ENCODE measurements at regions not wholly inside any gene's neighbourhood (a gene's known extent, or its start where the extent isn't known, plus 50 kb on each side); places are given as distances from the start of the nearest gene placed in this dataset.
"Not testable (repeated sequence)": the region's sequence is repeated elsewhere in the genome, so short reads cannot be mapped to it uniquely, and the experiment has no call there.

DNA sequence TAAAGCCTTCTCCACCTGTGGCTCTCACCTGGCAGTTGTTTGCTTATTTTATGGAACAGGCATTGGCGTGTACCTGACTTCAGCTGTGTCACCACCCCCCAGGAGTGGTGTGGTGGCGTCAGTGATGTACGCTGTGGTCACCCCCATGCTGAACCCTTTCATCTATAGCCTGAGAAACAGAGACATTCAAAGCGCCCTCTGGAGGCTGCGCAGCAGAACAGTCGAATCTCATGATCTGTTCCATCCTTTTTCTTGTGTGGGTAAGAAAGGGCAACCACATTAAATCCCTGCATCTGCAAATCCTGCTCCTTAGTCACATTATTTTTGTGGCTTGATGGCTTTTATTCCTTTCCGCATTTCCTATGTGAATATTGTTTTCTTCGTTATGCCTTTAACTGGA, 672.8 kb upstream of the PCDH9 start:
- DNase-seq = not testable (repeated sequence)

DNA sequence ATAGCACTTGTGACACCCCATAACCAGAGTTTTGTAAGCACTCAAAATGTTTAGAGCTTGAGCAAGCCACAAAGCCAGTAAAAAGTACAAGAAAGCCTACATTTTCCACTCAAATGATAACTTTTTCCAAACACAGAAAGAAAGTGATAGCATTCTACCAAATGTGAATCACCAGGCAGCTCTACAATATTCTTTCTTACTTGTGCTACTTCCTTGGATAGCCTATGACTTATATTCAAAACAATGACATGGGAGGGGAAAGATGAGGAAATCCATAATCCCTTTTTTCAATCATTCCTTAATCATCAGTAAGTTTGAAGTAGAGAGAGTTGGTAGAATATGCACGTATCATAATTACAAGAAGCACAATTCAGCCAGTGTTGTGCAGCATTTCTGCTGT, 650.8 kb upstream of the PCDH9 start:
- DNase-seq = no peak

DNA sequence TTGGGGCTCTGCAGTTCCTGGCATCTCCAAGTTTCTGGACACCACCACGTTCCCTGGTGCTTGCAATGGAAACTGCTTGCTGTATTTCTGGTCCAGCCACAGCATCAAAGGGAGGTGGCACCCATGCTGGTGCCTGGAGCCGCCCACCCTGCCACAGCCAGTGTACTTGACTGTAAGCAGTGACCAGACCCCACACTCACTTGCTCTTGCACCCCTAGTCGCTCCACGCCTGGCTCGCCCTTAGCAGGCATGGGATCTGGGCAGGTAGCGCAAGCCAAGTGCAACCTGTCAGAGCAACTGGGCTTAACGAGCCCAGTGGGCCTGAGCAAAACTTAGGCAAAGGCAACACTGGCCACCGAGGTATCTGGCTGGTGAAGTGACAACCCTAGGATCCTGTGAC, 648.2 kb upstream of the PCDH9 start:
- DNase-seq = no peak

DNA sequence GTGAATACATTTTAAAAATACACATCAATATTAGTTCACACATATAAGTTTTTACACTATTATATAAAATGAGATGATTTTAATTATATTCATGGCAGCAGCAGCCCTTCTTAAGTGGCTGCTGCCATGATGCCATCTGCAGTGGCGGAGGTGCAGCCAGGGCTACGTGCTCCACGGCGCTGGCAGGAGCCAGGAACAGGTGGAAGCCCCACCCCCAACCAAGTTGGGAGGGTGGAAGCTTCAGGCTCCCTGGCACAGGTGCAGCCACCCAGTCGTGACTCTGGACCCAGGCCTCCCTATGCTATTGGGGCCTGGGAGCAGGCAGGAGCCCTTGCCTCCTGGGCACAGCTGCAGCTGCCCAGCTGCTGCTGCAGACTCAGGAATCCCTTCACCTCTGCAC, 646.9 kb upstream of the PCDH9 start:
- DNase-seq = no peak

DNA sequence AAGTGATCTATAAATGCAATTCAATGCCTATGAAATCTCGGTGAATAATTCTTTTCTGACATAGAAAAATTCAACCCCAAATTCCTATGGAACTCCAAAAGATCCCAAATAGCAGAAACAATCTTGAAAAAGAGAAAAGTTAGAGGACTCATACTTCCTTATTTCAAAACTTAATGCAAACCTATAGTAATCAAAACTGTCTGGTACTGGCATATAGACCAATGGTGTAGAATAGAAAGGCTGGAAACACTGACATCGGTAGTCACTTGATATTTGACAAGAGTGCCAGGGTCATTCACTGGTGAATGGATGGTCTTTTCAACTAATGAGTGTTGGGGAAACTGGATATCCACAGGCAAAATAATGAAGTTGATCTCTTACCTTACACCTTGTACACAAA, 637.1 kb upstream of the PCDH9 start:
- DNase-seq = no peak

DNA sequence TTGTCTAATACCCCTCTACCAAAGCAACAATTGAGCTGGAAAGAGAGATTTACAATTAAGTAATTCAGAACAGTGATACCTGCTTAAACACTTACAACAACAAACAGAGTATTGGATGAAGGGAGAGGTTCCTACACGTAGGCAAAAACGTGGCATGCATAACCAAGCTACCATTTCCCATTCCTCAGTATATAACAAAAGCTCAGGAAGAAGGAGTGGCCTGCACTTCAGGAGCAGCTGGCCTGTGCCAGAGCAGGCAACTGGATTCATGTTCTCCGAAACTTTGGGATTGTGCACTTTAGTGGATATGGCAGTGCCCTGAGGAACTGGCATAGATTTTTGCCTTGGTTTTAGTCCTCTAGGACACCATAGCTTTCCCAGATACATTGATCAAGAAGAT, 630.2 kb upstream of the PCDH9 start:
- DNase-seq = no peak

DNA sequence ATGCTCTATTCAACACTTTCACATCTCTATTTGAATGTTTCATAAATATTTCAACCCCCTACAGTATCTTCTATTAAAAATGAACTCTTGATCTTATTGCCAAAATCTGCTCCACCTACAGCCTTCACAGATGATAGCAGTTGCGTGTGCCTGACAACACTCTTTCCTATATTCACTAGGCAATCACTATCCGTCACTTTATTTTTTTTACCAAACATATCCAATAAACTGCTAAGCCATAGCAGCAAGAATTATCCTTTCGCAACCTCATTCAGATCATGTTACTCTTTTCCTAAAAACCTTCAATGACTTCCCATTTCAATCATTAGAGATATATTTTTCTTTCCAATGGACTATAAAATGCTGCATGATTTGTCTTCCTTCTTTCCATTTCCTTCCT, 629.8 kb upstream of the PCDH9 start:
- no peak for DNase-seq

DNA sequence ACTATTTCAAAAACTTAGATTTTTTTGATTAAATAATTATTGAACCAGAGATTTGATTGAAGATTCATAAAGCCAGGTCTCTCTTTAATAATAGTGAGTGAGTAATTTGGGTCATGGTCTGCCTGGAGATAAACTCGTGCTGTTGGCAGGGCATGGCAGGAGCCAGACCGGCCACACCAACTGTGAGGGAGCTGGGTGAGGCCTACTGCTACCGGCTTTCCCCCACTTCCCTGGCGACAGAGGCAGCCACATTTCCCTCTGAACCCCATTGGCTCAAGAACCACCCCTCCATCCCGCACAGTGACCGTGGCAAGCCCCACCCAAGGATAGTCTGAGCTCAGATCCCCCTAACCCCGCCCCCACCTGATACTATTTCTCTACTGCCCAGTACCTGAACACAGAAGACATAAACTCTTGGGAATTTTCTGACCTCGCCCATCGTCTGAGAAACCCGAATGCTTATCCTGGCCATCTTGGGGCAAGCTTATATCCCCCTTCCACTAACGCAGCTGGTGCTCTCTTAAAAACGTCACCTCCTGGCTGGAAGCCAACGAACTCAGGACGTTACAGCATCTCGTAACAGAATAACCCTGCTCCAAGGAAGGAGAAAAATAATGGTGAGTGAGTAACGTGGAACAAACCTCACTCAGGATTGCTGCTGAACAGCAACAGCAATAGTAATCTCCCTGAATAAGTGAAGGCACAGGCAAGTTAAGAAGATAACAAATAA, 627.6 kb upstream of the PCDH9 start:
- no peak for DNase-seq

DNA sequence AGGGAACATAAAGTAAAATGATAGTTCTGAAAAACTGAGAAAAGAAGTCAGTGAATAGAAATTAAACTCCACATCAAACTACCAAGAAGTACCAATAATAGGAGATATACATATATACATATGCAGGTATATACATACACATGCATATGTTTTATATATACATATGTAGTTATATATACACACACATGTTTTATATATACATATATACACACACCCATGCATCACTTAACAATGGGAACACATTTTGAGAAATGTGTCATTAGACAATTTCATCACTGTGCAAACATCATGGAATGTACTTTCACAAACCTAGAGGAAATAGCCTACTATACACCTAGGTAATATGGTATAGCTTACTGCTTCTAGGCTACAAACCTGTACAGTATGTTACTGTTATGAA, 626.8 kb upstream of the PCDH9 start:
- DNase-seq = no peak

DNA sequence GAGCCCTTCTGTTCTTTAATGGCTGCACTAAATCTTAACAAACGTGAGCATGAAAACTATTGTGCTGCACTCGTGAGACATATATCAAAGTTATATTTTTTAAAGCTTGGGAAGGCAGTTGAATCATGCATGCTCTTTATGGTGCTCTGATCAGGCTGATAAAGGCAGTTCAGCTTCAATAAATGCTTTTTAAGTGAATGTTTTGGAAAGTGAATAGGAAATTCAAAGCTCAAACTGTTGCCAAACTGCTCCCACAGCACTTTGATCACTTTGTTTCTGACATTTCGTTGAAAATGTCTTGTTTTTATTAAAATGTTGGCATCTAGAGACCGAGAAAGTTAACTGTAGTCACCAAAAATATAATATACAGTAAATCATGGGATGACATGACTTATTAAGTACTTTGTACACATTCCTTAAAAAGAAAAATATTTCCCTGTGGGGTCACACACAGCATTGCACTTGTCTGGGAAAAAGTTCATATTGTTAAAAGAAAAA, 625.7 kb upstream of the PCDH9 start:
- no peak for DNase-seq

DNA sequence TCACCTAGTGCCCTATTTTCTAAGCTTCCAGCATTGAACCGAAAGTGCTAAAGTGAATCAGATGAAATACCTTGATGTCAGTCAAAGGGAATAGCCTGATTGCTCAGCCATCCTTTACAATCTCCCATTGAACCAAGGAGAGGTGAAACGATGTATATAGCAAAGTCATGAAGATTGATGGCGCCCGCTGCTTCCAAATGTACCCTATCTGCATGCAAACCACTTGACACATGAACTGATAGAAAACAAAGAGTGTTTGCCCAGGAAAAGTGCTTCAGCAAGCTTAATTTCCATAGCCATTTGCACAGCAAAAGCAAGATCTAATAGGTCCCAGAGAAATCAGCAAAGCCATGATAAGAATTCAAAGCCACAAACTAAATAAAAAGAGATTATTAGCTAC, 624.9 kb upstream of the PCDH9 start:
- no peak for DNase-seq

DNA sequence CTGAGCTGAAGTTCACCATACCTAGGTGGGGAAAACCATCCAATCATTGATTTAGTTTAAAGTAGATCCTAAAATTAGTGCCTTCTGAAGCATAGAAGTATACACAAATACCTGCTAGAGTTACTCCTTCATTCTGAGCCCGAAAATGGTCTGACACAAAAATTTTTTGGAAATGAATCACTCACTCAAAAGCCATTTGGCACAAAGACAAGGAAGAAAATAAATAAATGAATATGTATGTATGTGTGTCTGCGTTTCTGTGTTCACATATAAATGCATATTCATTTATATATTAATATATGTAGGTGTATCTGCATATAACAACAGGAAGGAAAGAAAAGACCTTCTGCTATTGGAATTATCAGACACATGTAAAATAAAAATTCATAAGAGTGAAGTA, 614.4 kb upstream of the PCDH9 start:
- DNase-seq = no peak

DNA sequence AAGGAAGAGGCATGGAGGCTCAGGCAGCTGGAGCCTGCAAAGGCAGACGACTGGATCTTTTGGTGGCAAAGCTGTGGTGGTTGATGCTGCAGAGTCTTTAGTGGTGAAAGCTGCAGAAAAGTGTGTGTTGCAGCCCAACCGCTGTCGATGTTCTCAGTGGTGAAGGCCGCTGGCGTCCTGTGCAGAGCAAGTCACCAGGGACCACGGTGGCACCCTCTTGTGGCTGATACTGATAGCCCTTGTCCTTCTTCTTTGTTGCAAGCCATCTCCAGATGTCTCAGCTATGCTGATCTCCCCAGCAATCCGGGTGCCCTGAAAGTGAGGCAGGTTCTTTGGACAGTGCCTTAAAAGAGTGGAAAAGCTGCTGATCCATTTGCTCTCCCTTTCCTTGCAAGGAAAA, 610.9 kb upstream of the PCDH9 start:
- no peak for DNase-seq

DNA sequence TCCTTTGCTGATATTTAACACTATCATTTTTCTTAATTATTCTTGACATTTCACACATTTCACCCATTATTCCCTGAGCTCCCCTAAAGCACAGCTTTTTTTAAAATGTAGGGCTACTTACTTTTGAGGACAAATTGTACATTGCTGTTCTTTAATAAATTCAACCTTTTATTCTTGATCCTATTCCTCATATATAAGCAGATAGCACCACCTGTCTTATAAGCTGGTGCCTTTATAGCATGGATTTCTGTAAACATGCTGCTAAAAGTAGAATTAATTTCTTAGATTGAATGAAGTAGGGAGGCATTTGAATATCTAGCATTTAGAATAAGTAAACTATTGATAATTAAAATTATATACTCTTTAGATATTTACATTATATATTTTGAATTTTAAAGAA, 603.4 kb upstream of the PCDH9 start:
- no peak for DNase-seq

DNA sequence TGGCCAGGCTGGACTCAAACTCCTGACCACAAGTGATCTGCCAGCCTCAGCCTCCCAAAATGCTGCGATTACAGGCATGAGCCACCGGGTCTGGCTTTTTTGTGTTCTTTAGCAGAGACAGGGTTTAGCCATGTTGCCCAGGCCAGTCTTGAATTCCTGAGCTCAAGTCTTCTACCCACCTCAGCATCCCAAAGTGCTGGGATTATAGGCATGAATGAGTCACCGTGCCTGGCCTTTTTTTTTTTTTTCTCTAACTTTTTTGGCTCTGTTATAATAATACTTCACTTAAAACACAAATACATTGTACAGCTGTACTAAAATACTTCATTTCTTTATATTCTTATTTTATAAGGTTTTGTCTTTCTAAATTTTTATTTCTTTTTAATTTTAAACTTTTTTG, 599.5 kb upstream of the PCDH9 start:
- DNase-seq = no peak

DNA sequence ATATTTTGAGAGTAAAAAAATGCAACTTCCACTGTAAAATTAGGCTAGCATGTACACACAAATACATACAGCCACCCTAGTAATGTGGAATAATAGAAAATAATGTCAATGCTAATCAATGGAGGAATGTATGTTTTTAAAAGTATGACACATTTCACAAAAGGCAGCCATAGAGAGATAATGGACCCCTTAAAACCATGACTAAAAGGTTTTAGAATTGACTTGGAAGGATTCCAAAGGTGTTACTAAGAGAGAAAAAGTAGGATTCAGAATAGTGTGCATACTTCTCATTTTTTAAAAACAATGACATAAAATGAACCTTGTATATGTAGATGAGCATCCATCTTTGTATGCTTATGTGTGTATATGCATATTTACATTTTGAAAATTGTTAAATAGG, 597.9 kb upstream of the PCDH9 start:
- DNase-seq = no peak

DNA sequence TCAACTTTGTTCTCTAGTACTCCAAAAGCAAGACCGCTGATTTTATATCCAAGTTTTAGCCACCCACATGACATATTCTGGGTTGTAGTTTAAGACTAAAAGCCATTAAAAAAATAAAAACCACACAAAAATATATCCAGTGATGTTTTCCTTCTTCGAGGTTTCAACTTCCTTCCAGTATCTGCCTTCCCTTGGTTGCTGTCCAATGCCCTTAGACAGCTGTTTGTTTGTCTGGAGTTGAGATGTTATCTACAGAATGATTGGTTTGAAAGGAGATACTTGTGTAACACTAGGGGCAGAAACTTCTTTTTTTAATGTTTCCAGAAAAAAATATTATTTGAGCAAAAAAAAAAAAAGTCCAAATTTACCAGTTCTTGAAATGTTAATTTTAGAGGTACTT, 591.5 kb upstream of the PCDH9 start:
- DNase-seq = no peak

DNA sequence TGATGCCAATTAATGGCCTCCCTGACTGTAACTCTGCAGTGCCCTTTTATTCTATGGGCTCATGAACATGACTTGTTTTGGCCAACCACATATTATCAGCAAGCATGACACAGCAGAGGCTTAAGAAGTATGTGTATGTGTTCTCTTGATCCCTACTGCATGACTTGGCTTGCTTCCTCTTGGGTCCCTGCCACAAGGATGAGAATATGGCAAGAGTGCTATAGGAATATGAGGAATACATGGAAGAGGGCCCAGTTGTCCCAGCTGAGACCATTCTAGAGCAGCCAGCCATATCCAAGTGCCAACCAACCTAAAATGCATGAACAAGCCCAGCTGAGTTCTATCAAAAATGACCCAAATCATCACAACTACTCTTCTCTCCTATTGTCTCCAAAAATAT, 576.7 kb upstream of the PCDH9 start:
- peak; percentile 9 for DNase-seq

DNA sequence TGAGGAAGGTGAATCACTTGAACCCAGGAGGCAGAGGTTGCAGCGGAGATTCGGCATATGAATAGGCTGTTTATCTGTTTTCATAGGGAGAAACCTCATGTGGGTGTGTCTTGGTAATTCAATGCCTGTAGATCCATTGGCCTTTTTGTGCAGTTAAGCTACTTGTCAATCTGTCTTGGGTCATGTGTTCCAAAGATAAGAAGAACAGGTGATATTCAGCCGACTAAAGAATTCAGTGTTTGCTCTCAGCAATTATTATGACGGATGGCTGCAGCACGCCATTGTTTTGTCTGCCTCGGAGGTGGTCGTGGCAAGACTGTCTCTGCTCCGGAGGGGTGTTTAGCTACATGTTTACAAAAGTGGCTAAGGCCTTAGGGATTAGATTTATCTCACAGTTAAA, 573.0 kb upstream of the PCDH9 start:
- DNase-seq = no peak

DNA sequence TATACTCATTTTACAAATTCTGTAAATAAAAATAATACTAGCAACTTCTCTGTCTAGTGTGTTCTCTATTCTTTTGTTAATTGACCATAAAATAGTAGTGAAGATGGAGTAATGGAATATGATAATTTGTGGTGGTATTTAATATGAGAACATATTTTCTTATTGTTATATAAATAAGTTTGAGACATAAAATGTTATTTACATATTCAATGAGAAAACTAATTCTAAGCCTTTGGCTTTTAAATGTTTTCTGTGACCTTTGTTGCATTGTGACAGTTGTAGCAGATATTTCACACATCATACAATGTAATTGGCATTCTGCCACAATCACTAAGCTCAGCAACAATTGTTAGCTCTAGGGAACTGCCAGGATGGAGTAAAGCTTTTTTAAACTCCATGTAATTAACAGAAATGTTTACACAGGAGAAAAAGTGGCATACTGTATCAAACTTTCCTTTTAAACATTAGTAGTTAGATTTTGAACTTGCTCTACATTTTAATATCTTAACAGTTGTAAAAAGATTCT, 562.1 kb upstream of the PCDH9 start:
- DNase-seq = peak; percentile 5

DNA sequence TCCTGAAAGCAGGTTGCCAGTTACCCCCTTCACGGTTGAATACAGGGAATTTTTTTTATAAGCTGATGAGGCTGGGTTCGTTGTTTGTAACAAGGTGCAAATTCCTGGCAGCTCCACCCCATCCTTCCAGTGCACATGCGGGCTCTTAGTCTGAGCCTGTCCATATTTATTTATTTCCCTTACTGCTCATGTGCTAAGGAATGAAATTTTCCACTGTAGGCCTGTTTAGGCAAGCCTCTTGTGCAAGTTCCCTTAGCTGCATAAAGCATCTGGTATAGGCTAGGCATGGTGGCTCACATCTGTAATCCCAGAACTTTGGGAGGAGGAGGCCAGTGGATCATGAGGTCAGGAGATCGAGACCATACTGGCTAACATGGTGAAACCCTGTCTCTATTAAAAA, 560.9 kb upstream of the PCDH9 start:
- DNase-seq = no peak

DNA sequence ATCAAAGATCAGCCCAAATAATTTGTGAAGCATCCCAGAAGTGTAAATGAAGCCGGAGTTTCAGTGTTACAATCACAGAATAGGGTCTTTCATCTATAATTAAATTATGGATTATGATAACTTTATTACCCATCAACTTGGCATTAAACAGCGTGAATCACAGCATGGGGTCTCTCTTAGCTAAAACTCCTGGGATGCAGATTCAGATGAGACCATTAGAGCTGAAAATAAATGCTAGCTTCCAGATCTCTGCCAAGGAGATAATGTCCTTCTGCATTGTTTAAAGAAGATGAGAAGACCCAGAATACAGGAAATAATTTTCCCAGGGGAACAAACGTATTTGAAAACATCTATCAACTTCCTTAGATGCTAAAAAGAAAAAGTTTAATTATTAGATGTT, 546.0 kb upstream of the PCDH9 start:
- DNase-seq = no peak

DNA sequence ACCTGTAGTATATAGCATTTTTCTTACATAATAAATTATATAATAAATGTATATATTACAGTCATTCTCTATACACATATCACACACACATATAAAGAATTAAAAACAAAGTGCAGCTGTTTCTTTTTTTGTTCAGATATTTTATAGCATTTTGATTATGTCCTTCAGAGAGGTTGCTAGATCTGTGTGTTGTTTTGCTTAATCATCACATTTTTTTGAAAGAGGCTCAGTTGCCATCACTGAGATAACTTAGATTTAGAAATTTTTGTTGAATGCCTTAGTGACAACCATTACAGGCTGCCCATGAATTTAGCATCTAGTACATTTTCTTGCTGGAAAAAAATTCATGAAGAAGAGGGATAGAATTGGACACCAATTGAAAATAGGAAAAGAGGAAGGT, 545.2 kb upstream of the PCDH9 start:
- no peak for DNase-seq

DNA sequence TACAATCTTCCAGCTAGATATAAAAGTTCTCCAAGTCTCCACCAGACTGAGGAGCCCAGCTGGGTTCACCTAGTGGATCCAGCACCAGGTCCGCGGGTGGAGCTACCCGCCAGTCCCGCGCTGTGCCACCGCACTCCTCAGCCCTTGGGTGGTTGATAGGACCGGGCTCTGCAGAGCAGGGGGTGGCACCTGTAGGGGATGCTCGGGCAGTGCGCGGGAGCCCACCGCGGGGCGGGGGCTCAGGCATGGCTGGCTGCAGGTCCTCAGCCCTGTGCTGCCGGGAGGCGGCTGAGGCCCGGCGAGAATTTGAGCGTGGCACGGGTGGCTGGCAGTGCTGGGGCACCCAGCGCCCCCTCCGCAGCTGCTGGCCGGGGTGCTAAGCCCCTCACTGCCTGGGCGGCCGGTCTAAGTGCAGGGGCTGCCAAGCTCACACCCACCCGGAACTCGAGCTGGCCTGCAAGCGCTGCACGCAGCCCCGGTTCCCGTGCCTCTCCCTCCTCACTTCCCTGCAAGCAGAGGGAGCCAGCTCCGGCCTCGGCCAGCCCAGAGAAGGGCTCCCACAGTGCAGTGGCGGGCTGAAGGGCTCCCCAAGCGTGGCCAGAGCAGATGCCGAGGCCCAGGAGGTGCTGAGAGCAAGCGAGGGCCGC, 542.8 kb upstream of the PCDH9 start:
- DNase-seq = no peak

All from skin of body (tissue), 1 donor.